ENCODE measurements at regions not wholly inside any gene's neighbourhood (a gene's known extent, or its start where the extent isn't known, plus 50 kb on each side); places are given as distances from the start of the nearest gene placed in this dataset.
"Not testable (repeated sequence)": the region's sequence is repeated elsewhere in the genome, so short reads cannot be mapped to it uniquely, and the experiment has no call there.

DNA sequence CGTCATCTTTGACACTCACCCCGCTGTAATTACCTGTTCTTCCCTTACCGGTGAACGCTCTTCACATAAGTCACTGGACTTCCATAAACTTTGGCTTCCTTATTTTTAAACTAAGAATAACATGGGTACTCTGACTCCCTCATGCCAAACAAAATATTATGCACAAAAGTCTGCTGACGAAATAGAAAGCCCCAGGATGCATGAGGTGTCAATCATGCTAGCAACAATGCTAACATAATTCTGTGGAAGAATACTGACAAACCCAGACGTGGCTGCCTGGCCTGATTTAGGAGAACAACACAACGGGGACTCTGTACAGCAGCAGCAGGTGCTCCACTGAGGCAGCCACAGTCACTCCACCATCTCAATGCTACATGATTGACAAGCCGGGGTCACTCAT is 137.5 kb downstream of the CCDC71L start:
- no peak for DNase-seq (ENCODE audit: low read depth)

DNA sequence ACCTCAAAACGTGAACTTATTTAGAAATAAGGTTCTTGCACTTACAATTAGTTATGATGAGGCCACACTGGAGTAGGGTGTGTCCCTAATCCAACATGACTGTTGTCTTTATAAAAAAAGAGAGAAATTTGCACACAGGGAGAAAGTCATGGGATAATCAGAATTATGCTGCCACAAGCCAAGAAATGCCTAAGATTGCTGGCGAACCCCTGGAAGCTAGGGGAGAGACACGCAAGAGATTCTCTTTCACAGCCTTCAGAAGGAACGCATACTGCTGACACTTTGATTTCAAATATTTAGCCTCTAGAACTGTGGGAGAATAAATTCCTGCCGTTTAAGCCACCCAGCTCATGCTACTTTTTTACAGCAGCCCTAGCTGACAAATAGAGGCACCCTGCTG is 138.3 kb downstream of the CCDC71L start:
- no peak for DNase-seq (ENCODE audit: low read depth)

DNA sequence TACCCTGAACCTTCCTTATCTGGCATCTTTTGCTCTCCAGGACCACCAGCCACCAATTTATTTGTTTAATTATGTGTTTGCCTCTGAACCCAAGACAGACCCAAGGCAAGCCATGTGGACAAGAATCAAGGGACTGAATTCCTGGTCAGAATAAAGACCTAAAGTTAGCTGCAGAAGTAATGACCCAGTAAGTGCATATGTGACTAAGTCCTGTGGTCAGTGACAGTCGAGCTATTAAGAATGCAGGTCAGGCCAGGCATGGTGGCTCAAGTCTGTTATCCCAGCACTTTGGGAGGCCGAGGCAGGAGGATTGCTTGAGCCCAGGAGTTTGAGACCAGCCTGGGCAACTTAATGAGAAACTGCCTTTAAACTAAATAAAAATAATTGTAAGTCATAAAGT is 139.4 kb downstream of the CCDC71L start:
- peak; percentile 42 for DNase-seq (ENCODE audit: low read depth)

DNA sequence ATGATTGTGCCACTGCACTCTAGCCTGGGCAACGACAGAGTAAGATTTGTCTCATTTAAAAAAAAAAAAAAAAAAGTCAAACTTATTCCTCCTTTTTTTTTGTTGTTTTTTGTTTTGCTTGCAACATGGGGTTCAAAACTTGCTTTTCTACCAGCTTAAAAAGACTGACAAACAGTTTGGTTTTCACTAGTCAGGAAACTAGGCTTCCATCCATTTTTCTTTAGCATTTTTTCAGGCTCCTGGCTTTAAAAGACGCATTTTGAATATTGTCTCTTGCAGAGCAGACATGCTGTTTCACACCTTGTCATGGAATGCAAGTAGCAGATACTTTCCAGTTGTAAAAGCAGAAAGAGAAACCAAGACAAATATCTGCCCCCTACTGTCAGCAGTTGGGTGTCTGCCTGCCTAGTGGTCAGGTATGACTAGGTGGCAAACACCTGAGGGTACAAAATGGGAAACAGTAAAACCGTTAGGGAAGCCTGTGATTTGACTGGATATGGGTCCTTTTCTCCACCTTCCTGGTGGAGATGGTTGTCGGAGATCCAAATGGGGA is 139.9 kb downstream of the CCDC71L start:
- no peak for DNase-seq (ENCODE audit: low read depth)

DNA sequence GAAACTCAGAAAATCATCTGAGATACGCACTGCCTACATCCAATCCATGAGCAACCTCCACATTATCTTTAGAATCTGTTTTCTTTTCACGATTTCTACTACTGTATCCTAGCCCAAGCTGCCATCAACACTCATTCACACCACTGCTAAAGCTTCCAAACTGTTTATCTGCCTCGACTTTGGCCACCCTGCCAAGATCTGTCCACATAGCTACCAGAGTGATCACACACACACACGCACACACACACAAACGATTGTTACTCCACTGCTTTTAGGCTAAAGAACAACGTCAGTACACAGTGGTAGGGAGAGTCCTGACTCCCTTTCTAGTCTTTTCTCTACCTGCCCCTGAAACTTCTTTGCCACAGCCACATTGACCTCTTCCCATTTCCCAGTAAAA is 142.0 kb downstream of the CCDC71L start:
- no peak for DNase-seq (ENCODE audit: low read depth)

DNA sequence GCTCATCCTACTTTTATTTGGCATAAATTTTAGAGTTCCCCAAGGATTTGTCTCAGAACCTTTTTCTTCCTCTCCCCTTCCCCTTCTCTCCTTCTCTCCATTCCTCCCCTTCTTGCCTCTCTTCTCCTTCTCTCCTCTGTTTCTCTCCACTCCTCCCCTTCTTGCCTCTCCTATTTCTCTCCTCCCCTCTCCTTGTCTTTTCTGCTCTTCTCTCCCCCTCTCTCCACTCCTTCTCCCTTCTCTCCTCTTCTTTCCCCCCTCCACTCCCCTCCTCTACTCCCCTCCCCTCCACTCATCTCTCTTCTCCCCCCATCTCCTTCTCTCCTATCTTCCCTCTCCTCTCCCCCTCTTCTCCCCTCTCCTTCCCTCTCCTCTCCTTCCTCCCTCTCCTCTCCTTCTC is 142.7 kb downstream of the CCDC71L start:
- no peak for DNase-seq (ENCODE audit: low read depth)

DNA sequence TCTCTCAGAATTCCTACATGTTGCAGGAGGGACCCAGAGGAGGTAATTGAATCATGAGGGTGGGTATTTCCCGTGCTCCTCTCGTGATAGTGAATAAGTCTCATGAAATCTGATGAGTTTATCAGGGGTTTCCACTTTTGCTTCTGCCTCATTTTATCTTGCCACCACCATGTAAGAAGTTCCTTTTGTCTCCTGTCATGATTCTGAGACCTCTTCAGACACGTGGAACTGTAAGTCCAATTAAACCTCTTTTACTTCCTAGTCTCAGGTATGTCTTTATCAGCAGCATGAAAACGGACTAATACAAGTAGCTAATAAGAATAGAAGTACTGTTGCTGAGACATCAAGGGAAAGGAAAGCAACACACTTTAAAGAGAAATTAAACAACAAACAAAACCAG is 143.4 kb downstream of the CCDC71L start:
- no peak for DNase-seq (ENCODE audit: low read depth)

DNA sequence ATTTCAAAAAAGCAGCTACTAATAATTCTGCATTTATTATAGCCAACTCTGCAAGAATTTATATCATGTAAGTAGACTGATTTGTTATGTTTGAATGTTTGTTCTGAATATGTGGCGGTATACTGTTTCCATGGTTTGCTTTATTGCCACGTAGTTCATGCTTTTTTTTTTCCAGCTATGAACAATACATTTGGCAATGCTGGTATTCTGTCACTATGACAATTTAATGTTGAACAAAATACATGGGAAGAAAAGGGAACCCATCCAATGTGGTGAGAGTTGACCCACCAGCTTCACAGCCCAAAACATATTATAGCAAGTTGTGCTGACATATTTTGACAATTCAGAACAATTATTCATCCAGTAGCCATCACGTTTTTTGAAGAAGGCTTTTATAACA is 145.6 kb downstream of the CCDC71L start:
- no peak for DNase-seq (ENCODE audit: low read depth)

DNA sequence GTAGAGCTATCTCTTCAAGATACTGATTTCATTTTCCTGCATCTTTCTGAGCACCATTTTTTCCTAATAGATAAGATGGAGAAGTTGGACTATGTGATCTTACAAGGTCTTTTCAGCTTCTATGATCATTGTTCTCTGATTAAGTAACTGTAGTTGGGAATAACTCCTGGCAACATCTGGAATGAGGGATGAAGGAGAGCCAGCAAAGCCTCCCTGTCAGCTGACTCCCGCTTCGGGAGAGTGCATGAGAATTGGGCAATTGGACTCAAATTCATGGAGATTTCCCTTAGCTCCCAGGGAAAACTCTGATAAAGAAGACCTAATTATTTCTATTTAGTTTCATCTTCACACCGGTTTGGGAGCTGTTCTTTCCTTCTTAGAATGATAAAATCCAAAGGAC is 146.1 kb downstream of the CCDC71L start:
- no peak for DNase-seq (ENCODE audit: low read depth)

DNA sequence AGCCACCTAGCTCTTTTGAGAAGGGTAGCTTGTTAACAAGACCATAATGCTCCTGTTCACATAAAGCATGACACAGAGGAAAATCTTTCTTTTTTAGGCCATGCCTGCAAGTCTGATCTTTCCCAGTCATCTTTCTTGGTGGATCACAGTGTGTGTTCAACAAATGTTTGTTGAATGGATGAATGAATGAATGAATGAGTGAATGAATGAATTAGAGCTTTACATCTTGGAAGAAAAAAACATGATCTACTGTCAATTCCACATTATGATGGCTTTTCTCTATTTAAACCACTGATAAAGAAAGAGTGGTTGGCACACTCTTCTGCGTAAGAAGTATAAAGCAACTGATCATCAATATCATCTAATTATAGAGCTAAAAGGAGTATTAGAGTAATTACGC is 148.7 kb downstream of the CCDC71L start:
- no peak for DNase-seq (ENCODE audit: low read depth)

DNA sequence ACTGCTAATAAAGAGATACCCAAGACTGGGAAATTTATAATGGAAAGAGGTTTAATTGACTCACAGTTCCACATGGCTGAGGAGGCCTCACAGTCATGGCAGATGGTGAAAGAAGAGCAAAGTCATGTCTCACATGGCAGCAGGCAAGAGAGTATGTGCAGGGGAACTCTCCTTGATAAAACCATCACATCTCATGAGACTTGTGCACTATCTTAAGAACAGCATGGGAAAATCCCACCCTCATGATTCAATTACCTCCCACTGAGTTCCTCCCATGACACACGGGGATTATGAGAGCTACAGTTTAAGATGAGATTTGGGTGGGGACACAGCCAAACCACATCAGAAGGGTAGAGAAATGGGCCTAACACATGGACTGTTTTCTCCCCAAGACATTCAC is 156.3 kb downstream of the CCDC71L start:
- DNase-seq (ENCODE audit: low read depth), result peak; percentile 64

DNA sequence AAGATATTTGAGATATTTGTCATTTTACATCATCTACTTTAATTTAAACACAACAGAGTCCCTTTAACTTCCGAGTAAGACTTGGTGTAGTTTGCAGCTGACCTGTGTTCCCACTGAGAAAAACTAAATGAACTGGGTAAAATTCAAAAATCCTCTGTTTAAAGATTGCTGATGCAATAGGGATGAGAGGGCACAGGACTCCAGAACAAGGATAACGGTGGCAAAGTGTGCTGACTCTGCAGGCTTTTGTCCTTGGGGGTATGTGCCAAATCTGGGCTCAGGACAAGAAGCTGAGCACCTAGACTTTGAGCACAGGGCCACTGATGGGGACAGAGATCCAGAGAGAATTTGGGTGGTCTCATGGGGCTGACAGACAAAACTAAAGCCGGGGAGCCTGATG is 156.8 kb downstream of the CCDC71L start:
- no peak for DNase-seq (ENCODE audit: low read depth)

DNA sequence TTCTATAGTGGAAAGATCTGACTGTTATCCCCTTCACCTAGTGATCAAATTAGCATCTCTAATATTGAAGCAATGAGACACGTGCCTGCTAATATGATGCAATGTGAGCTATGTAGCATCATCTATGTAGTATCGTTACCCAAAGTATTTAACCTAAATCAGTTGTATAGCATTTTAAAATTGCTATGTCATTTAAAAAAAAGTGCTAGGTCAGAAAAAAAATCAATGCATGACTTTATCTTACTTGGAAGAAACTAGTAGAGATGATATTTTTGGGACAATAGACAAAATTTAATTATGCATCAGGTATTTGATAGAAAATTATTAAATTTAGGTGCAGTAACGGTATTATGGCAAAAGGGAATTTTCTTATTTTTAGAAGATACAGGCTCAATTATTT is 157.3 kb downstream of the CCDC71L start:
- DNase-seq (ENCODE audit: low read depth), result no peak

DNA sequence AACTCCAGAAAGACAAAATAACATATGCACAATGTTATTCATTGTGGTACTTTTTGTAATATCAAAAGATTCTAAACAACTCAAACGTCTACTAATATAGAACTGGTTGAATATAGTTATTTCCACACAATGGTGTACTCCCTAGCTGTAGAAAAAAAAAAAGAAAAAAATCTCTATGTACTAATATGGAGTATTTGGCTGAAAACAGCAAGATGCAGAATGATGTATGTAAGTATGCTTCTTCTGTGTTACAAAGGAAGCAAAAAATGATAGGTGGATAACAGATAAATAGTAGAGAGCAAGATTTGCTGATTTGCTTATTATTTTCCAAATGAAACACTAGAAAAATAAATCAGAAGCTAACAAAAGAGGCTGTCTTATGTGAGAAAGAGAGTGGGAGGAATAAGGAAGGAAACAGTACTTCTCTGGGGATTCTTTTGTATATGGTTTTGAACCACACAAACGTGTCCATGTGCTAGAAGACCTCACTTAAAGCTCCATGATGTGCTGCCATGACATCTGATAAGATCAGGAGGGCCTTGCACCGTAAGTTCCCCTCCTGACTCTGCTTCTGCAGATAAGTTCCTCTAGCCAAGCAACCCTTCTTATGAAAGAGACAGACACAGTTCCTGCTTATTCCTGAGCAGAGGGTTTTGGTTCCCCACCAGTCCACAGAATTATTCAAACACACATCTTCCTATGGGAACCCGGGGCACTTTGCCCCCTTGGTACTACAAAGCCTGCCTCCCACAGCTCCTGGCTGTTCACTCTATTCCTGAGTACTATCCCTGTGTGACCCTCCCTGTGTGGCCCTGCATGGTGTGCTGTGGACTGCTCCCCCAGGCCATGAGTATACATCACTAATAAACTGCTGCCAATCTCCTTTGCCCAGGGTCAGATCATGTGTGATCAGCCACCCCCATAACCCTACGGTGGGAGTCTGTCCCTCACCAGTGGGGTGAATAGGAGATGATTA is 159.1 kb downstream of the CCDC71L start:
- no peak for DNase-seq (ENCODE audit: low read depth)

DNA sequence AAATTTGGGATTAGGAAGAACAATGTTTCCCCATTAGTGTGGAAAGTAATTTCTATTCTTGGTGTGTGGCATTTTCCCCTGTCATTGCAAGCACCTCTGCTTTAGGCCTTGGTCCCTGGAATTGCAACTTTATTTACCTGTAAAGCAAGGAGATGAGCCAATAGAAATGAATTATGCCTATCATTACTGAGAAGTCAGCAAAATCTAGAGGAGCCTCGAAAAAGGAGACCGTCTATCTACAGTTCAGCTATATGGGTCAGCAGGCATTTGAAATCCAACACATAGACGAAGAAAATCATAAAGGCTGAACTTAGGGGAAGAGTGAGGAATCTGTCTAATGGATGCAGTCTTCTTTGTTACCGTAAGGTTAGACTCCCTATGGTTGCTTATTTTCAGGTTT is 161.1 kb downstream of the CCDC71L start:
- no peak for DNase-seq (ENCODE audit: low read depth)

DNA sequence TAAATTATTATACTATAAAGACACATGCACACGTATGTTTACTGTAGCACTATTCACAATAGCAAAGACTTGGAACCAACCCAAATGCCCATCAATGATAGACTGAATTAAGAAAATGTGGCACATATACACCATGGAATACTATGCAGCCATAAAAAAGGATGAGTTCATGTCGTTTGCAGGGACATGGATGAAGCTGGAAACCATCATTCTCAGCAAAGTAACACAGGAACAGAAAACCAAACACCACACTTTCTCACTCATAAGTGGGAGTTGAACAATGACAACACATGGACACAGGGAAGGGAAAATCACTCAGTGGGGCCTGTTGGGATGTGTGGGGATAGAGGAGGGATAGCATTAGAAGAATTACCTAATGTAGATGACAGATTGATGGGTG is 163.0 kb downstream of the CCDC71L start:
- not testable (repeated sequence) for DNase-seq (ENCODE audit: low read depth)

DNA sequence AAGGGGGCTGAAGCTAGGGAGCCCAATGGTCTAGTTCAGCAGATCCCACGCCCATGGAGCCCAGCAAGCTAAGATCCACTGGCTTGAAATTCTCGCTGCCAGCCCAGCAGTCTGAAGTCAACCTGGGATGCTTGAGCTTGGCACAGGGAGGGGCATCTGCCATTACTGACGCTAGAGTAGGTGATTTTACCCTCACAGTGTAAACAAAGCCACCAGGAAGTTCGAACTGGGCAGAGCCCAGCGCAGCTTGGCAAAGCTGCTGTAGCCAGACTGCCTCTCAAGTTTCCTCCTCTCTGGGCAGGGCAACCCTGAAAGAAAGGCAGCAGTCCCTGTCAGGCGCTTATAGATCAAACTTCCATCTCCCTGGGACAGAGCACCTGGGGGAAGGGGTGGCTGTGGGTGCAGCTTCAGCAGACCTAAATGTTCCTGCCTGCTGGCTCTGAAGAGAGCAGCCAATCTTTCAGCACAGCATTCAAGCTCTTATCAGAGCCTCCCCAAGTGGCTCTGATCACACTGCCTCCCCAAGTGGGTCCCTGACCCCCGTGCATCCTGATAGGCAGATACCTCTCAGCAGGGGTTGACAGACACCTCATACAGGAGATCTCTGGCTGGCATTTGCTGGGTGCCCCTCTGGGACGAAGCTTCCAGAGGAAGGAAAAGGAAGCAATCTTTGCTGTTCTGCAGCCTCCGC is 167.8 kb downstream of the CCDC71L start:
- no peak for DNase-seq (ENCODE audit: low read depth)

DNA sequence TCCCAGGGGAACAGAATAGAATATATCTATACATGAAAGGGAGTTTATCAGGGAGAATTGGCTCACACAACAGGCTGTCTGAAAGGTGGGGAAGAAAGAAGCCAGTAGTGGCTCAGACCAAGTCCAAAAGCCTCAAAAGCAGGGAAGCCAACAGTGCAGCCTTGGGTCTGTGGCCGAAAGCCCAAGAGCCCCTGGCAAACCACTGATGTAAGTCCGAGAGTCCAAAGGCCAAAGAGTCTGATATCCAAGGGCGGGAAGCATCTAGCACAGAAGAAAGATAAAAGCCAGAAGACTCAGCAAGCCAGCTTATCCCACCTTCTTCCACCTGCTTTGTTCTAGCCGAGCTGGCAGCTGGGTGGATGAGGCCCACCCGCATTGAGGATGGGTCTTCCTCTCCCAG is 172.5 kb downstream of the CCDC71L start:
- no peak for DNase-seq (ENCODE audit: low read depth)

DNA sequence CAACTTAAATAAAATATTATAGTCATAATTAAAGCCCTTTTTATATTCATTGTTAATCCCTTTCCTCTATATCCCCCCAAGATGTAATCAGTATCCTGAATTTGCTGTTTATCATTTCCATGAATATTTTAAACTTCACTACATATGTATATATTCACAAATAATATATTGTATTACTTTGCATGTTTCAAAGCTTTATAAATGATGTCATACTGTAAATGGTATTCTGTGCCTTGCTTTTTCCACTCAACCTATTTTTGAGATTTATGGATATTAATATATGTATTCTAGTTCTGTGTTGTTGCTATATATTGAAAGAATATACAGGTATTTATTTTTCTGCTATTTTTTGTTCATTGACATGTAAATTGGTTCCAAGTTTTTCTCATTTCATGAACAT is 173.1 kb downstream of the CCDC71L start:
- no peak for DNase-seq (ENCODE audit: low read depth)

DNA sequence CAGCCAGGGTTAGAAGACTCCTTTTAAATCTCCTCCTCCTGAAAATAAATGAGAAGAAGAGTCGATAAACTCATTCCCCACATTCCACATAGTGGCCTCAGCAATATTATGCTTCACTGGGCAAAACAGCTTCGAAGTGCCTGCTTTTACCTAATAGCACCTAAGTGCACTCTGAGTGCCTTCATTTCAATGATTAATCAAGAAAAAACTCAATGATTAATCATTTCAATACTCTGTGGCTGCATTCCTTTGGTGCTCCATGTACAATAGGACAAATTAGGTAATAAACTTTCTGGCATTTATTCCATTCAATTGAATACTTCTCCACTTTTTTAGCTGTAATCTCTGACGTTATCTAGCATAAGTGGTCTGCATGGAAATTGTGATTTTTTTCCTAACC is 174.6 kb downstream of the CCDC71L start:
- DNase-seq (ENCODE audit: low read depth), result peak; percentile 65

DNA sequence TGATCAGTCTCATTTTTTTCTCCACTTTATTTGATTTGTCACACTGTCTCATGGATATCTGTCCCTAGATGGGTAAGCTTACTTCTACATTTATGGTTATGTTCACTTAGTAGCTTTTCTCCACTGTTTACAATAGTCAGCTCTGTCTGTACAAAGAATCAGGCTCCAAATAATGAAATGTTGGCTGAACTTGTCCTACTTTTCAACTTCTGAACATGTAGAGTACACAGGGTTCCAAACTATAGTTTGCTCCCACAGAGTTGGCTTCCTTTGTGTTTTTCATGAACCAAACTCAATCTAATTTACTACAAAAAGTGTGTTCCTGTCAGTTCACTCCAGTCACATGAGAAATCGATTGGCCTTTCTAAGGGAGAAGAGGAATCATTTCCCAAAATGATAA is 175.0 kb downstream of the CCDC71L start:
- DNase-seq (ENCODE audit: low read depth), result no peak

DNA sequence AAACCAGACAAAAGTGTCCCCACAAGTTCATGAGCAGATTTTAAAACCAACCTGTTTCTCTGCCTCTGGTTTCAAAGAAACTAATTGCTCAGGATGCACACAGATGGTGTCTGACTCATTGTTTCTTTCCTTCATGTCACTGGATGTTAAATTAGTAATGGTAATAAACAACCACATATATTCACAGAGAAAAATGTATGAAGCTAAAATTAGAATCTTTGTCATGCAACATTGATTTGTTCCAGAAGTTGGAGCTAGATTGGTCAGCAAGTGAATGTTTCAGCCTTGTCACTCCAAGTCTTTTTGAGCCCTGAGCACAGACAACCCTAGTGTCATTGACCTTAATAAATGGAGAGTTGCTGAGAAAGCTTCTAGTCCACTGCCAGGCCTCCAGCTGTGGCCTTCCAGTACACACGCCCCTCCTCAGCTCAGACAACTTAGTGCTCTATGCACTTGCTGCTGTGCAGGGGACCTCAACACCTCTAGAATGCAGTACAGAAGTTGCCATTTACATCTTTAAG is 175.9 kb downstream of the CCDC71L start:
- DNase-seq (ENCODE audit: low read depth), result peak; percentile 93

DNA sequence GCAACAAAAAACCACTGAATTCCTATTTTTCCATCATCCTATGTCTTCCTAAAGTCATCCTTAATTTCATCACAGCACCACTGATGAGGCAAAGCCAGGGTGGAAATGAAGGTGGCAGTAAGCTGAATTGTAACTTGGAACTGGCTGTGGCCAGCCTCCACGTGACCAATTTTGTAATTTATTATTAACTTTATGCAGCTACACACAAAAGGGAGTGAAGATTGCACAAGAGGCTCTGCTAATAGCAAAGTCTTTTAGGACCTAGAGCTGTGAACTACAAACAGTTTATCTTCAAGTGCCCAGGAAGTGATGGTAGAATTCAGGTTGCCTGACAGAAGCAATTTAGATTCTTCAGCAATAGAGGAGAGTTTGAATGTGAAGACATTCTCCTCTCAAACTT is 176.4 kb downstream of the CCDC71L start:
- peak; percentile 50 for DNase-seq (ENCODE audit: low read depth)

All from RPMI7951 (cell line).